Panc1 (cell line): ENCODE measurements at regions not wholly inside any gene's neighbourhood (a gene's known extent, or its start where the extent isn't known, plus 50 kb on each side); places are given as distances from the start of the nearest gene placed in this dataset.

Source experiments
- POLR2AphosphoS5 ChIP-seq: IDR thresholded peaks from 2 replicates; pipeline ENCODE4 v1.6.1; 2012; ENCODE audit warnings: mild to moderate bottlenecking, low read depth, low read length, moderate library complexity
- SIN3A ChIP-seq: IDR thresholded peaks from 2 replicates; pipeline ENCODE4 v1.6.1; 2012; ENCODE audit warnings: low read depth, mild to moderate bottlenecking, low read length, moderate library complexity, borderline replicate concordance; ENCODE audit not compliant: insufficient read depth
- TCF7L2 ChIP-seq: IDR thresholded peaks from 2 replicates; pipeline ENCODE4 v1.6.1; 2011; ENCODE audit warnings: mild to moderate bottlenecking, low read depth, low read length, inconsistent platforms
- TF ChIP-seq, protein P1 (sequence below), 2 experiments: IDR thresholded peaks; 2 replicates each; pipeline ENCODE4 v1.6.1; 2011 to 2012; ENCODE audit warnings: low read depth in 2 of 2, control low read depth in 1 of 2, low read length in 1 of 2, mild to moderate bottlenecking in 1 of 2, moderate library complexity in 1 of 2; ENCODE audit not compliant: insufficient read depth in 1 of 2
- TF ChIP-seq, protein P2 (sequence below): fragments of 450-650 bp; IDR thresholded peaks from 2 replicates; pipeline ENCODE4 v1.5.1; 2017; ENCODE audit warnings: mild to moderate bottlenecking

DNA sequence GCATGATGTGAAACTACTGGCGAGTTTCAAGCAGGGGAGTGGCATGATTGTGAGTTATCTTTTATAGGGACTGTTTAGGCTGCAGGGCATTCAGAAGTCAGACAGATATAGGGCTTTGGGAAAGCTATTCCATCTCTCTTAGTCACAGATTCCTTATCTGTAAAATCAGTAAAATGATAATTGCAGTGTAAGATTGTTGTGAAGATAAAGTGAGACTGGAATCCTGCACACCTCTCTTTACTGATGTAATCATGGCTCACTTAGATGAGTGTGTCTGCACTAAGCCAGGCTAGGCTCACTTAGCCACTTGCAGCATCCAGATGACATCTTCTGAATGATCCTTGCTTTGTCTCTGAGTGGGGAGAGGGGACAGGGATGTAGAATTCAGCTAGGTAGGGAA lies 81.8 kb upstream of the MAMDC2 start:
- TF ChIP-seq, protein P1, sequence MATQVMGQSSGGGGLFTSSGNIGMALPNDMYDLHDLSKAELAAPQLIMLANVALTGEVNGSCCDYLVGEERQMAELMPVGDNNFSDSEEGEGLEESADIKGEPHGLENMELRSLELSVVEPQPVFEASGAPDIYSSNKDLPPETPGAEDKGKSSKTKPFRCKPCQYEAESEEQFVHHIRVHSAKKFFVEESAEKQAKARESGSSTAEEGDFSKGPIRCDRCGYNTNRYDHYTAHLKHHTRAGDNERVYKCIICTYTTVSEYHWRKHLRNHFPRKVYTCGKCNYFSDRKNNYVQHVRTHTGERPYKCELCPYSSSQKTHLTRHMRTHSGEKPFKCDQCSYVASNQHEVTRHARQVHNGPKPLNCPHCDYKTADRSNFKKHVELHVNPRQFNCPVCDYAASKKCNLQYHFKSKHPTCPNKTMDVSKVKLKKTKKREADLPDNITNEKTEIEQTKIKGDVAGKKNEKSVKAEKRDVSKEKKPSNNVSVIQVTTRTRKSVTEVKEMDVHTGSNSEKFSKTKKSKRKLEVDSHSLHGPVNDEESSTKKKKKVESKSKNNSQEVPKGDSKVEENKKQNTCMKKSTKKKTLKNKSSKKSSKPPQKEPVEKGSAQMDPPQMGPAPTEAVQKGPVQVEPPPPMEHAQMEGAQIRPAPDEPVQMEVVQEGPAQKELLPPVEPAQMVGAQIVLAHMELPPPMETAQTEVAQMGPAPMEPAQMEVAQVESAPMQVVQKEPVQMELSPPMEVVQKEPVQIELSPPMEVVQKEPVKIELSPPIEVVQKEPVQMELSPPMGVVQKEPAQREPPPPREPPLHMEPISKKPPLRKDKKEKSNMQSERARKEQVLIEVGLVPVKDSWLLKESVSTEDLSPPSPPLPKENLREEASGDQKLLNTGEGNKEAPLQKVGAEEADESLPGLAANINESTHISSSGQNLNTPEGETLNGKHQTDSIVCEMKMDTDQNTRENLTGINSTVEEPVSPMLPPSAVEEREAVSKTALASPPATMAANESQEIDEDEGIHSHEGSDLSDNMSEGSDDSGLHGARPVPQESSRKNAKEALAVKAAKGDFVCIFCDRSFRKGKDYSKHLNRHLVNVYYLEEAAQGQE (IDR thresholded peaks at IDR 0.05; ENCODE audit: insufficient read depth in 1 of 2, low read depth in 2 of 2, low read length in 1 of 2), result no peak
- TF ChIP-seq, protein P2, sequence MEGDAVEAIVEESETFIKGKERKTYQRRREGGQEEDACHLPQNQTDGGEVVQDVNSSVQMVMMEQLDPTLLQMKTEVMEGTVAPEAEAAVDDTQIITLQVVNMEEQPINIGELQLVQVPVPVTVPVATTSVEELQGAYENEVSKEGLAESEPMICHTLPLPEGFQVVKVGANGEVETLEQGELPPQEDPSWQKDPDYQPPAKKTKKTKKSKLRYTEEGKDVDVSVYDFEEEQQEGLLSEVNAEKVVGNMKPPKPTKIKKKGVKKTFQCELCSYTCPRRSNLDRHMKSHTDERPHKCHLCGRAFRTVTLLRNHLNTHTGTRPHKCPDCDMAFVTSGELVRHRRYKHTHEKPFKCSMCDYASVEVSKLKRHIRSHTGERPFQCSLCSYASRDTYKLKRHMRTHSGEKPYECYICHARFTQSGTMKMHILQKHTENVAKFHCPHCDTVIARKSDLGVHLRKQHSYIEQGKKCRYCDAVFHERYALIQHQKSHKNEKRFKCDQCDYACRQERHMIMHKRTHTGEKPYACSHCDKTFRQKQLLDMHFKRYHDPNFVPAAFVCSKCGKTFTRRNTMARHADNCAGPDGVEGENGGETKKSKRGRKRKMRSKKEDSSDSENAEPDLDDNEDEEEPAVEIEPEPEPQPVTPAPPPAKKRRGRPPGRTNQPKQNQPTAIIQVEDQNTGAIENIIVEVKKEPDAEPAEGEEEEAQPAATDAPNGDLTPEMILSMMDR, result no peak
- TF ChIP-seq POLR2AphosphoS5 (no peak), TCF7L2 (no peak), SIN3A (no peak)
